ENCODE measurements at regions not wholly inside any gene's neighbourhood (a gene's known extent, or its start where the extent isn't known, plus 50 kb on each side); places are given as distances from the start of the nearest gene placed in this dataset.

- TF ChIP-seq POLR2AphosphoS5 (IDR thresholded peaks at IDR 0.05; ENCODE audit: low read depth, low read length) (peak; percentile 59; the same call in 1 of the 2 replicates), SIN3A (IDR thresholded peaks at IDR 0.05; ENCODE audit: borderline replicate concordance, insufficient read depth, low read length) (no peak)
Measured at GRCh38 chr6:118709859-118710350, 58.5 kb upstream of the CEP85L start.

All from PFSK-1 (cell line).